Left lung (tissue), 4 donors: ENCODE measurements at regions not wholly inside any gene's neighbourhood (a gene's known extent, or its start where the extent isn't known, plus 50 kb on each side); places are given as distances from the start of the nearest gene placed in this dataset.

ENCODE experiments used
- ATAC-seq: fragments of 200-7000 bp; cut with Tn5 transposase; one replicate; pipeline ENCODE4 v1.9.1; 2020; ENCODE audit warnings: moderate library complexity
- DNase-seq, 4 donors: peaks; one replicate each; pipeline ENCODE4 v3.0.0-alpha.2; 2013 to 2020
- H3K27ac ChIP-seq, 2 donors: fragments of 200-600 bp; sonication (generic) in 1 of 2; one replicate each; pipeline versions ENCODE4 v1.5.0 to v1.8.0; 2020 to 2021
- H3K27me3 ChIP-seq, 2 donors: fragments of 200-600 bp; sonication (generic) in 1 of 2; one replicate each; pipeline versions ENCODE4 v1.5.0 to v1.8.0; 2020 to 2021
- H3K36me3 ChIP-seq, 2 donors: fragments of 200-600 bp; sonication (generic) in 1 of 2; one replicate each; pipeline versions ENCODE4 v1.5.0 to v1.8.0; 2020 to 2021
- H3K4me1 ChIP-seq, 2 donors: fragments of 200-600 bp; one replicate each; pipeline ENCODE4 v1.8.0; 2021
- H3K4me3 ChIP-seq, 2 donors: fragments of 200-600 bp; sonication (generic) in 1 of 2; one replicate each; pipeline versions ENCODE4 v1.5.0 to v1.8.0; 2020 to 2021; ENCODE audit warnings: mild to moderate bottlenecking in 1 of 2
- H3K9me3 ChIP-seq, 2 donors: fragments of 200-600 bp; sonication (generic) in 1 of 2; one replicate each; pipeline versions ENCODE4 v1.5.0 to v1.8.0; 2020 to 2021
- CTCF ChIP-seq, 2 donors: fragments of 200-600 bp; sonication (generic) in 1 of 2; IDR thresholded peaks; one replicate each; pipeline versions ENCODE4 v1.5.0 to v1.8.0; 2021; ENCODE audit warnings: antibody characterized with exemption in 2 of 2
- intact Hi-C, 2 donors: fragments of 100-400 bp; cut with DNase I; formaldehyde crosslinking; loops; one replicate each; pipeline versions ENCODE4 v1.11.2 to v1.14.2; 2022
- donor health status: DM: no; HTN: yes; CAD: no.
- donor health status: DM: no; HTN: no; CAD: no.

- intact Hi-C loops = no loop called here
- no peak for TF ChIP-seq CTCF (IDR thresholded peaks at IDR 0.05)
- H3K36me3 ChIP-seq = no peaks in the 10 kb centered on the region
- H3K9me3 ChIP-seq = no peaks in the 10 kb centered on the region
- H3K27me3 ChIP-seq = no peaks in the 10 kb centered on the region
- no peak overlapping the region for H3K27ac ChIP-seq
- DNase-seq (no peak), ATAC-seq (no peak)
- no peak overlapping the region for H3K4me3 ChIP-seq
- peaks cover 0 to 11% of the 10 kb centered on the region in 2 donors for H3K4me1 ChIP-seq
These were observed 116.0 kb upstream of the JARID2 start for GRCh38 chr6:15129887-15130286.

GRCh38 chr6:15131234-15131633 is 114.6 kb upstream of the JARID2 start:
- H3K27ac ChIP-seq = no peak overlapping the region
- no peaks in the 10 kb centered on the region for H3K36me3 ChIP-seq
- intact Hi-C loops = no loop called here
- H3K4me3 ChIP-seq = no peak overlapping the region
- no peaks in the 10 kb centered on the region for H3K9me3 ChIP-seq
- no peaks in the 10 kb centered on the region for H3K27me3 ChIP-seq
- no peak for TF ChIP-seq CTCF (IDR thresholded peaks at IDR 0.05)
- DNase-seq (no peak), ATAC-seq (no peak)
- peaks cover 0 to 11% of the 10 kb centered on the region in 2 donors for H3K4me1 ChIP-seq

DNA sequence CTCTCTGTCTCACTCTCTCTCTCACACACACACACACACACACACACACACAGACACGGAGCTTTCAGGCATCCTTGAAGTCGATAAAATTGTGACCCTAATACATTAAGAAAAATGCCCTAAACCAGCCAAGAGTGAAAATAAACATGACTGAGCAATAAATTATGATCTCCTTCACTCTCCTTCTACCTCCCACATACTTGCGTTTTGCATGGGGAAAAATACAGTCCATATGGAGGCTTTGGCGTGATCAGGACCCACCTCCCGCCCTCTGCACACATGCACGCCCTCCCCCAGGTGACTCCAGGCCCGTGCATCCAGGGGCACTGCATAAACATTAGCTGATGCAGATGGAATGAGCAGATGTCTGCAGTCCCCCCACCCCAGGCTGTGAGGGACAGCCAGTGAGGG is 114.2 kb upstream of the JARID2 start:
- no peak for TF ChIP-seq CTCF (IDR thresholded peaks at IDR 0.05)
- no peaks in the 10 kb centered on the region for H3K27me3 ChIP-seq
- ATAC-seq (no peak), DNase-seq (no peak)
- H3K4me3 ChIP-seq = no peak overlapping the region
- intact Hi-C loops = no loop called here
- no peak overlapping the region for H3K27ac ChIP-seq
- H3K36me3 ChIP-seq = no peaks in the 10 kb centered on the region
- peaks cover 0 to 11% of the 10 kb centered on the region in 2 donors for H3K4me1 ChIP-seq
- no peaks in the 10 kb centered on the region for H3K9me3 ChIP-seq

- H3K27ac ChIP-seq = no peak overlapping the region
- no peak for ATAC-seq
- no peaks in the 10 kb centered on the region for H3K36me3 ChIP-seq
- H3K9me3 ChIP-seq = no peaks in the 10 kb centered on the region
- intact Hi-C loops = no loop called here
- H3K27me3 ChIP-seq = no peaks in the 10 kb centered on the region
- H3K4me1 ChIP-seq = peaks cover 0 to 11% of the 10 kb centered on the region in 2 donors
- TF ChIP-seq CTCF (IDR thresholded peaks at IDR 0.05) = no peak
- no peak overlapping the region for H3K4me3 ChIP-seq
- DNase-seq = no peak
These were observed 113.7 kb upstream of the JARID2 start for GRCh38 chr6:15132167-15132566.

GRCh38 chr6:15132854-15133670 is 112.8 kb upstream of the JARID2 start:
- Histone ChIP-seq H3K36me3 (no peaks in the 10 kb centered on the region), H3K27ac (peak overlapping the region in 1 of 2 donors; percentile 48), H3K4me3 (no peak overlapping the region), H3K9me3 (no peaks in the 10 kb centered on the region), H3K4me1 (peaks cover 0 to 11% of the 10 kb centered on the region in 2 donors), H3K27me3 (no peaks in the 10 kb centered on the region)
- DNase-seq (peak in 1 of 4 donors; percentile 43), ATAC-seq (peak; percentile 89)
- TF ChIP-seq CTCF (IDR thresholded peaks at IDR 0.05) = no peak
- intact Hi-C loops = no loop called here
